Kidney (tissue), 13 donors: ENCODE measurements at regions not wholly inside any gene's neighbourhood (a gene's known extent, or its start where the extent isn't known, plus 50 kb on each side); places are given as distances from the start of the nearest gene placed in this dataset. TPM values are rescaled to one million over a fixed set of nuclear protein-coding genes. Genes with fewer than 3 reads are reported as not detected.

Experiments
- DNase-seq, 5 donors: peaks; one replicate each; pipeline ENCODE4 v3.0.0-alpha.2; 2013 to 2020
- FAIRE-seq: peaks from 2 replicates; lab custom pipeline; 2012; peaks lifted over from hg19 to GRCh38; lab: Jason Lieb, UNC
- H3K27ac ChIP-seq, 2 donors: one replicate each; pipeline ENCODE4 v1.7.0; 2013; ENCODE audit warnings: low read depth in 2 of 2, low read length in 2 of 2, inconsistent platforms in 1 of 2
- H3K27me3 ChIP-seq: one replicate; pipeline ENCODE4 v1.7.1; 2013; ENCODE audit warnings: low read length, inconsistent platforms; ENCODE audit not compliant: control insufficient read depth, insufficient read depth
- H3K36me3 ChIP-seq, 3 donors: one replicate each; pipeline versions ENCODE4 v1.7.0 to v1.7.1; 2013; ENCODE audit warnings: low read length in 3 of 3, control low read depth in 1 of 3, inconsistent platforms in 1 of 3; ENCODE audit not compliant: insufficient read depth in 3 of 3, control insufficient read depth in 2 of 3
- H3K4me1 ChIP-seq, 3 donors: one replicate each; pipeline versions ENCODE4 v1.7.0 to v1.7.1; 2013; ENCODE audit warnings: low read length in 3 of 3, inconsistent platforms in 1 of 3, low read depth in 1 of 3; ENCODE audit not compliant: control insufficient read depth in 2 of 3, insufficient read depth in 2 of 3
- H3K4me3 ChIP-seq, 3 donors: one replicate each; pipeline versions ENCODE4 v1.7.0 to v1.8.1; 2013; ENCODE audit warnings: low read length in 3 of 3, control low read depth in 1 of 3, inconsistent platforms in 1 of 3
- H3K9ac ChIP-seq, 3 donors: one replicate each; pipeline versions ENCODE4 v1.7.0 to v1.7.1; 2013; ENCODE audit warnings: low read length in 3 of 3, control low read depth in 1 of 3, inconsistent platforms in 1 of 3
- H3K9me3 ChIP-seq, 3 donors: one replicate each; pipeline versions ENCODE4 v1.7.0 to v1.7.1; 2013; ENCODE audit warnings: low read length in 3 of 3, control low read depth in 1 of 3, inconsistent platforms in 1 of 3; ENCODE audit not compliant: control insufficient read depth in 2 of 3, insufficient read depth in 1 of 3
- CTCF ChIP-seq: IDR thresholded peaks from 3 replicates; pipeline ENCODE4 v1.5.1; 2012; ENCODE audit warnings: mild to moderate bottlenecking, moderate library complexity, borderline replicate concordance; ENCODE audit not compliant: insufficient read depth; ENCODE audit errors: extremely low read depth
- intact Hi-C: fragments of 100-400 bp; cut with DNase I; formaldehyde crosslinking; loops from one replicate; pipeline ENCODE4 v1.11.1; 2022
- microRNA-seq: library from miRNA; unstranded; fragments of <30 nt; microRNA quantifications from one replicate; pipeline ENCODE4 v1.2.0, GENCODE V29; 2020
- donor health status: control.
- donor health status: control.
- donor health status: control.
- donor health status: control.
- donor health status: control.
- donor health status: DM: yes; HTN: yes; CAD: no.
- donor health status: Normal renal cell carcinoma (clear cell type).

GRCh38 chr21:35102488-35103371 lies 53.6 kb upstream of the RUNX1 start:
- Histone ChIP-seq H3K9ac (no peak overlapping the region), H3K27me3 (no peaks in the 10 kb centered on the region), H3K9me3 (no peaks in the 10 kb centered on the region), H3K27ac (no peak overlapping the region), H3K4me3 (no peak overlapping the region), H3K4me1 (no peaks in the 10 kb centered on the region), H3K36me3 (no peaks in the 10 kb centered on the region)
- intact Hi-C loops, result no loop called here
- DNase-seq (peak in 1 of 5 donors; percentile 11), FAIRE-seq (no peak)
- TF ChIP-seq CTCF, result no peak

GRCh38 chr21:35100349-35100811 lies 51.3 kb upstream of the RUNX1 start:
- DNase-seq, result no peak
- H3K4me3 ChIP-seq, result no peak overlapping the region
- no peak overlapping the region for H3K27ac ChIP-seq
- no peaks in the 10 kb centered on the region for H3K36me3 ChIP-seq
- no peak for TF ChIP-seq CTCF
- intact Hi-C loops, result no loop called here
- H3K9ac ChIP-seq, result no peak overlapping the region
- no peaks in the 10 kb centered on the region for H3K4me1 ChIP-seq
- no peaks in the 10 kb centered on the region for H3K9me3 ChIP-seq
- H3K27me3 ChIP-seq, result no peaks in the 10 kb centered on the region
- FAIRE-seq, result no peak

GRCh38 chr21:35099310-35099709 lies 50.2 kb upstream of the RUNX1 start:
- FAIRE-seq (no peak), DNase-seq (no peak)
- no peak overlapping the region for H3K4me3 ChIP-seq
- no peaks in the 10 kb centered on the region for H3K36me3 ChIP-seq
- no peak for TF ChIP-seq CTCF
- H3K9me3 ChIP-seq, result no peaks in the 10 kb centered on the region
- H3K4me1 ChIP-seq, result no peaks in the 10 kb centered on the region
- intact Hi-C loops, result no loop called here
- no peak overlapping the region for H3K9ac ChIP-seq
- H3K27me3 ChIP-seq, result no peaks in the 10 kb centered on the region
- H3K27ac ChIP-seq, result no peak overlapping the region

Small RNA genes lying in the stretch of these regions (microRNA-seq; reads per million reads assigned to microRNA genes)
- gene MIR802, result not detected
